Tibial artery (tissue), 4 donors: ENCODE measurements at regions not wholly inside any gene's neighbourhood (a gene's known extent, or its start where the extent isn't known, plus 50 kb on each side); places are given as distances from the start of the nearest gene placed in this dataset.

ENCODE experiments used
- DNase-seq, 2 donors: peaks; one replicate each; pipeline ENCODE4 v3.0.0-alpha.2; 2019
- H3K27ac ChIP-seq, 2 donors: fragments of 200-600 bp; sonication (generic) in 1 of 2; 1 replicate in 1 of 2; 2 replicates in 1 of 2; pipeline ENCODE4 v1.5.1; 2018 to 2019; ENCODE audit warnings: mild to moderate bottlenecking in 1 of 2
- H3K27me3 ChIP-seq, 2 donors: fragments of 200-600 bp; sonication (generic) in 1 of 2; one replicate each; pipeline versions ENCODE4 v1.5.1 to v1.6.0; 2016 to 2019
- H3K36me3 ChIP-seq, 3 donors: fragments of 200-600 bp; sonication (generic) in 2 of 3; one replicate each; pipeline ENCODE4 v1.5.1; 2016 to 2019; ENCODE audit warnings: mild to moderate bottlenecking in 2 of 3
- H3K4me1 ChIP-seq, 4 donors: fragments of 200-600 bp; sonication (generic) in 2 of 4; 1 replicate in 3 of 4; 2 replicates in 1 of 4; pipeline ENCODE4 v1.5.1; 2016 to 2019
- H3K4me3 ChIP-seq, 2 donors: fragments of 200-600 bp; sonication (generic) in 1 of 2; 1 replicate in 1 of 2; 2 replicates in 1 of 2; pipeline ENCODE4 v1.5.1; 2018 to 2019; ENCODE audit warnings: mild to moderate bottlenecking in 2 of 2
- H3K9me3 ChIP-seq, 3 donors: fragments of 200-600 bp; sonication (generic) in 1 of 3; one replicate each; pipeline ENCODE4 v1.5.1; 2016 to 2019
- intact Hi-C: fragments of 100-400 bp; cut with DNase I; formaldehyde crosslinking; loops from one replicate; pipeline ENCODE4 v1.15.0; 2023; ENCODE audit warnings: low total_unique reads
- TF ChIP-seq, protein P1 (sequence below), 2 experiments: fragments of 200-600 bp in 1 of 2; fragments of 450-650 bp in 1 of 2; IDR thresholded peaks; one replicate each; pipeline ENCODE4 v1.5.1; 2017 to 2019; ENCODE audit warnings: antibody characterized with exemption in 2 of 2, mild to moderate bottlenecking in 1 of 2, moderate library complexity in 1 of 2

DNA sequence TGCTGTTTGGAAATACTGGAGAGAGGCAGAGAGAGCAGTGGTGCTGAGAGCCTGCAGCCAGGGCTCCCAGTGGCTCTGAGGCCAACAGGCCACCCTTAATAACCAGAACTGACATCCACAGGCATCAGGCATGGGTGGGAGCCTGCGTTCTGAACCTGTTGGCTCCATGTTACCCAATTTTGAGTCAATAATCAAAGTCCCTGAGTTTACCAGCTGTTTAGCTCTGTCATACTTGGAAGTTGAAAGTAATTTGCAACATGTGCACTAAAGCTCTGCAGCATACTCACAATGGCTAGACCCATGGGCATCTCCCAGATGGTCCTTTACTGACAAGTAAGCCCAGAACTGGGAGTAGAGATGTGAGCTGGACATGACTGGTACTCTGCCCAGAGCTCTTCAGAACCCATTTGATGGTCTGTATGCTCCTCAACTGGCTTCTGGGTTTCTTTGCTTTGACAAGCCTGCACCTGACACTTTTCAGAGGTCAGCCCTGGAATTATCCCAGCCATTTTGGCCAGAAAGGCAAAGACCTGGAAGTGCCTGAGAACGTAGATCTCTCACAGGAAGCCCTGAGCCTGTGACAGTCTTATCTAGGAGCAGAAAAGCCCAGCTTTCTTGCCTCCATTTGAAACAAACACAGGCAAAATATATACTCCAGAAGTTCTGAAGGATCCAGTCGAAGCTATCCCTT lies 122.4 kb upstream of the CITED2 start:
- intact Hi-C loops: no loop called here
- DNase-seq: no peak
- Histone ChIP-seq H3K27ac (no peak overlapping the region), H3K4me3 (no peak overlapping the region), H3K9me3 (no peaks in the 10 kb centered on the region), H3K4me1 (no peaks in the 10 kb centered on the region), H3K36me3 (no peaks in the 10 kb centered on the region), H3K27me3 (no peaks in the 10 kb centered on the region)
- TF ChIP-seq, protein P1, sequence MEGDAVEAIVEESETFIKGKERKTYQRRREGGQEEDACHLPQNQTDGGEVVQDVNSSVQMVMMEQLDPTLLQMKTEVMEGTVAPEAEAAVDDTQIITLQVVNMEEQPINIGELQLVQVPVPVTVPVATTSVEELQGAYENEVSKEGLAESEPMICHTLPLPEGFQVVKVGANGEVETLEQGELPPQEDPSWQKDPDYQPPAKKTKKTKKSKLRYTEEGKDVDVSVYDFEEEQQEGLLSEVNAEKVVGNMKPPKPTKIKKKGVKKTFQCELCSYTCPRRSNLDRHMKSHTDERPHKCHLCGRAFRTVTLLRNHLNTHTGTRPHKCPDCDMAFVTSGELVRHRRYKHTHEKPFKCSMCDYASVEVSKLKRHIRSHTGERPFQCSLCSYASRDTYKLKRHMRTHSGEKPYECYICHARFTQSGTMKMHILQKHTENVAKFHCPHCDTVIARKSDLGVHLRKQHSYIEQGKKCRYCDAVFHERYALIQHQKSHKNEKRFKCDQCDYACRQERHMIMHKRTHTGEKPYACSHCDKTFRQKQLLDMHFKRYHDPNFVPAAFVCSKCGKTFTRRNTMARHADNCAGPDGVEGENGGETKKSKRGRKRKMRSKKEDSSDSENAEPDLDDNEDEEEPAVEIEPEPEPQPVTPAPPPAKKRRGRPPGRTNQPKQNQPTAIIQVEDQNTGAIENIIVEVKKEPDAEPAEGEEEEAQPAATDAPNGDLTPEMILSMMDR (IDR thresholded peaks at IDR 0.05): no peak

GRCh38 chr6:139494376-139494990 lies 120.0 kb upstream of the CITED2 start:
- intact Hi-C loops: no loop called here
- H3K4me3 ChIP-seq: no peak overlapping the region
- H3K9me3 ChIP-seq: no peaks in the 10 kb centered on the region
- H3K36me3 ChIP-seq: no peaks in the 10 kb centered on the region
- no peak for DNase-seq
- no peak overlapping the region for H3K27ac ChIP-seq
- TF ChIP-seq, protein P1 (IDR thresholded peaks at IDR 0.05): no peak
- no peaks in the 10 kb centered on the region for H3K27me3 ChIP-seq
- H3K4me1 ChIP-seq: no peaks in the 10 kb centered on the region

GRCh38 chr6:139490482-139490881 lies 116.0 kb upstream of the CITED2 start:
- no peaks in the 10 kb centered on the region for H3K36me3 ChIP-seq
- no peaks in the 10 kb centered on the region for H3K9me3 ChIP-seq
- intact Hi-C loops: no loop called here
- DNase-seq: no peak
- H3K4me1 ChIP-seq: no peaks in the 10 kb centered on the region
- H3K4me3 ChIP-seq: no peak overlapping the region
- no peak overlapping the region for H3K27ac ChIP-seq
- no peaks in the 10 kb centered on the region for H3K27me3 ChIP-seq
- TF ChIP-seq, protein P1 (IDR thresholded peaks at IDR 0.05): no peak

DNA sequence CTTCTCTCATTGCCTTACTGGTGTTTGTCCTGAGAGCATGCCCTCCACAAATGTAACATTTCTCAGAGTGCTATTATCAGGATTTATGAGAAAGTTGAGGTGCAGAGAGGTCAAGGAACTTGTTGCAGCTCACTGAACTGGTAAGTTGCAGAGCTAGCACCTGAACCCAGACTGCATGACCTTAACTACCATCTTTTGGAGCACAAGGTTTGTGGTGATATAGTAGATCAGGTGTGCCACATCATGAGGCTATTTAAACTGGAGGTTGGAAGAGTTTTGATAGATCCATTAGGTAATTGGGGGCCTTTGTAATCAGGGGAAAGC lies 112.0 kb upstream of the CITED2 start:
- Histone ChIP-seq H3K27me3 (no peaks in the 10 kb centered on the region), H3K4me1 (no peaks in the 10 kb centered on the region), H3K9me3 (no peaks in the 10 kb centered on the region), H3K27ac (no peak overlapping the region), H3K36me3 (no peaks in the 10 kb centered on the region), H3K4me3 (no peak overlapping the region)
- TF ChIP-seq, protein P1 (IDR thresholded peaks at IDR 0.05): no peak
- no peak for DNase-seq
- intact Hi-C loops: no loop called here

DNA sequence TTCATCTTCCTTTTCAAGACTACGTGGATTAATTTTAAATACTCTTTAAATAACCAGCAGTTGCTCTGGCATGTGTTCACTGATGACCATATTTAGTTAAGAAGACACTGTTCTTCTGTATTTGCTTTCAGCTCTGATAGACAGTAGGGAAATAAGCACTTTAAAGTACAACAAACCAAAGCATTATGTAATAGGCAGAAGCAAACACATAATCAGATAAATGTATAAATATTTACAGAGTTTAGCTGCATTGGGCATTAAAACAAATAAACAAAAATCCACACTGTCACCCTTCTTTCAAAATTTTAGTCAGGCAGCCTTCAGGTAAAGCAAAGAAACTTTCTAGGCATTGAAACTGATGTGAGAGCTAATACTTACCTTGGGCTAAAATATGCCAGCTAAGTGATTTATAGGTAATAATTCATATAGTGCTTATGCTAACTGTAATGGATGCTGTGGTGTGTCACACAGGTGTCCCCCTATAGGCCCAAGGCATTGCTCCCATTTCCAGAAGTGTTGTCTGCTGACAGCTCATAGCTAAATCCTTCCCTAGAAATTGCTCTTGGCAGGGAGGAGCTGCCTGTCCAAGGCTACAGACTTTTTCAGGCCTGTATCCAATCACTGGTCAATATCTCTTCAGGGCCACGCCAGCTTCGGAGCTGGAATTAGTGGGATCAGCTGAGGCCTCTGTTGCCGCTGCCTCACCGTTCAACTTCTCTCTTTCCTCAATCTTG lies 111.5 kb upstream of the CITED2 start:
- Histone ChIP-seq H3K4me1 (no peaks in the 10 kb centered on the region), H3K4me3 (no peak overlapping the region), H3K36me3 (no peaks in the 10 kb centered on the region), H3K27me3 (no peaks in the 10 kb centered on the region), H3K27ac (no peak overlapping the region), H3K9me3 (no peaks in the 10 kb centered on the region)
- intact Hi-C loops: no loop called here
- no peak for DNase-seq
- TF ChIP-seq, protein P1 (IDR thresholded peaks at IDR 0.05): no peak
